ENCODE measurements at regions not wholly inside any gene's neighbourhood (a gene's known extent, or its start where the extent isn't known, plus 50 kb on each side); places are given as distances from the start of the nearest gene placed in this dataset.

DNA sequence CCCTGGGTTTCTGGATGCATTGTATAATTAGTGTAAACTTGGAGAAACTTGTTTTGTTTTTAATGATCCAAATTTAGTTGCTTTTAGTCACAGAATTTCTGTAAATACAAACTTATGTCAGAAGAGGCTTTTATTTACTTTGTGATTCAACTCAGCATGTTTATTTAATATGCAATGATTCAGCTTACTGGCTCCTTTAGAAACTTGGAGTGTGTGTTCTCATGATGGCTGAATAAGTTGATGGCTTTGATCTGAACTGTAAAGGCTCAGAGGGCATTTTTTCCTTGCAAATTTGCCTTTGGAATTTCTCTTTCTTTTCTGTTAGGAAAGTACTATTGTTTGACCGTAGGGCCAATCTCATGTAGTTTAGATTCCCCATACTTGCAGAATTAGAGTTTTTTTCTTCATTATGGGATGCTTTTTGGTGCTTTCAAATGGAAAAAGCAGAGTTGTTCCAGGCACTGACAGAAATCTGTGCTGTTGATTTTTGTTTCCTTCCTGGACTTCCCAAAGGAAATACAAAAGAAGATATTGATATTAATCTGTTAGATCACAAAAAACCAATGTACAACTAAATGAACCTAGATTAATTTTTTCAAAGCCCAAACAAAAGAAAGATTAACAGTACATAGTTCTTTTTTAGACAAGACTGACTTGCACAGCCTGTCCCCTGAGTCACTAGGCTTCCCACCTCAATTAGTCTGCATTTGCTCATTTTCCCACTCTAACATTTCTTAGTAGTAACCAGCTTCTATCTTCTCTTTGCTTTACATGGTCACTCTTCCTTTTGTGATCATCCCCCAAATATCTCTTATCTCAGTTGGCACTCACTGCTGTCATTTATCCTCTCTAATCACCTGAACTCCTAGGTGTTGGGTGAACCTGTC is 96.8 kb upstream of the AGR3 start:
- peaks cover 0 to 27% (median 3%) of the 10 kb centered on the region in 12 donors for H3K4me1 ChIP-seq
- H3K4me3 ChIP-seq: no peak overlapping the region
- ATAC-seq (no peak), DNase-seq (no peak)
- TF ChIP-seq, protein P1, sequence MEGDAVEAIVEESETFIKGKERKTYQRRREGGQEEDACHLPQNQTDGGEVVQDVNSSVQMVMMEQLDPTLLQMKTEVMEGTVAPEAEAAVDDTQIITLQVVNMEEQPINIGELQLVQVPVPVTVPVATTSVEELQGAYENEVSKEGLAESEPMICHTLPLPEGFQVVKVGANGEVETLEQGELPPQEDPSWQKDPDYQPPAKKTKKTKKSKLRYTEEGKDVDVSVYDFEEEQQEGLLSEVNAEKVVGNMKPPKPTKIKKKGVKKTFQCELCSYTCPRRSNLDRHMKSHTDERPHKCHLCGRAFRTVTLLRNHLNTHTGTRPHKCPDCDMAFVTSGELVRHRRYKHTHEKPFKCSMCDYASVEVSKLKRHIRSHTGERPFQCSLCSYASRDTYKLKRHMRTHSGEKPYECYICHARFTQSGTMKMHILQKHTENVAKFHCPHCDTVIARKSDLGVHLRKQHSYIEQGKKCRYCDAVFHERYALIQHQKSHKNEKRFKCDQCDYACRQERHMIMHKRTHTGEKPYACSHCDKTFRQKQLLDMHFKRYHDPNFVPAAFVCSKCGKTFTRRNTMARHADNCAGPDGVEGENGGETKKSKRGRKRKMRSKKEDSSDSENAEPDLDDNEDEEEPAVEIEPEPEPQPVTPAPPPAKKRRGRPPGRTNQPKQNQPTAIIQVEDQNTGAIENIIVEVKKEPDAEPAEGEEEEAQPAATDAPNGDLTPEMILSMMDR (IDR thresholded peaks at IDR 0.05): no peak
- TF ChIP-seq POLR2A (IDR thresholded peaks at IDR 0.05): no peak
- H3K27me3 ChIP-seq: no peaks in the 10 kb centered on the region
- peak overlapping the region in 2 of 12 donors; percentile 7 to 32 for H3K27ac ChIP-seq
- H3K36me3 ChIP-seq: no peaks in the 10 kb centered on the region
- 39 to 60% (median 46%) methylated on average over 1 of the region's 1 CpG for WGBS, 4 donors
- H3K9me3 ChIP-seq: no peaks in the 10 kb centered on the region
- intact Hi-C loops (cut with DNase I): loop anchor here in 1 of 10 donors (10.0 kb wide), 1 partner anchor 666 kb away; no protein-coding TSS in a partner anchor

- peaks cover 0 to 26% (median 3%) of the 10 kb centered on the region in 12 donors for H3K4me1 ChIP-seq
- H3K27ac ChIP-seq: no peak overlapping the region
- intact Hi-C loops (cut with DNase I): loop anchor here (5.0 to 10.0 kb wide), 10 partner anchors 53 to 667 kb away; partner anchors contain the start of gene AHR (in 2 of the 10)
- no peak for TF ChIP-seq POLR2A (IDR thresholded peaks at IDR 0.05)
- TF ChIP-seq, protein P1 (IDR thresholded peaks at IDR 0.05): no peak
- DNase-seq (no peak), ATAC-seq (no peak)
- no peaks in the 10 kb centered on the region for H3K27me3 ChIP-seq
- no peaks in the 10 kb centered on the region for H3K9me3 ChIP-seq
- no peak overlapping the region for H3K4me3 ChIP-seq
- no peaks in the 10 kb centered on the region for H3K36me3 ChIP-seq
- WGBS, 4 donors: 94 to 96% (median 94%) methylated on average over 4 of the region's 4 CpGs
Measured at GRCh38 chr7:16980539-16980938, 98.8 kb upstream of the AGR3 start.

DNA sequence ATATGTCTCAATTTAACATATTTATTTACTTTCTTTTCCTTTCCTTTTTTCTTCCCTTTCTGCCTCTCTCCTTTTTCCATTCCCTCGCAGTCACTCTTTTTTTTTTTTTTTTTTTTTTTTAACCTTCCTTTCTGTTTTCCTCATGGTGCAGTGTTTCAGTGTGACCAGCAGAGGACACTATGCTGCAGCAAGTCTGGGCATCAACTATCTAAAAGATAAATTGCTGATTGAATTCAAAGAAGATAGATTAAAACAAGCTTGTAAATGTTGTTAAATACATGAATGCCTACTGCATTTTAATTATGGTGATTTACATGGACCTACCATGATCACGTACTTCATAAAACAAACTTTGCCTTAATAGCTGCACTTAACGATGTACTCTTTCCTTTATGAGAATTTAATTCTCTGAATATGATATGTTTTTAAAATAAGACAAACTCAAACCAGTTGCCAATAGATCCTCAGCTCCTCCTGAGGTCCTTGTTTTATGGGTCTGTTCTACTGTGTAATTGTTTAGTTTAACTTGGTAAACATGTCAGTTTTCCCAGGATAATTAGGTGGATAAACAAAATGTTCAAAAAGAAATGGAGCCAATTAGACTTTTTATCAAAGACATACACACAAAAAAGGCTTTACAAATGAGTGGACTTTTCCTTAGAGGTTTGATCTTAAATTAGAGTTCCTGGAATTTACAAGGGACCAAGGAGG is 101.0 kb upstream of the AGR3 start:
- no peaks in the 10 kb centered on the region for H3K36me3 ChIP-seq
- H3K27ac ChIP-seq: no peak overlapping the region
- no peak overlapping the region for H3K4me3 ChIP-seq
- 27 to 36% (median 32%) methylated on average over 3 of the region's 3 CpGs for WGBS, 4 donors
- ATAC-seq (peak in 1 of 4 donors; percentile 39), DNase-seq (peak in 1 of 5 donors; percentile 19)
- H3K4me1 ChIP-seq: peaks cover 0 to 20% (median 3%) of the 10 kb centered on the region in 12 donors
- H3K9me3 ChIP-seq: no peaks in the 10 kb centered on the region
- no peaks in the 10 kb centered on the region for H3K27me3 ChIP-seq
- TF ChIP-seq, protein P1 (IDR thresholded peaks at IDR 0.05): peak; percentile 79 to 98 (median 94)
- TF ChIP-seq POLR2A (IDR thresholded peaks at IDR 0.05): no peak
- intact Hi-C loops (cut with DNase I): loop anchor here (2.0 to 10.0 kb wide), 11 partner anchors 55 to 665 kb away; partner anchors contain the start of gene AHR (in 5 of the 10)

DNA sequence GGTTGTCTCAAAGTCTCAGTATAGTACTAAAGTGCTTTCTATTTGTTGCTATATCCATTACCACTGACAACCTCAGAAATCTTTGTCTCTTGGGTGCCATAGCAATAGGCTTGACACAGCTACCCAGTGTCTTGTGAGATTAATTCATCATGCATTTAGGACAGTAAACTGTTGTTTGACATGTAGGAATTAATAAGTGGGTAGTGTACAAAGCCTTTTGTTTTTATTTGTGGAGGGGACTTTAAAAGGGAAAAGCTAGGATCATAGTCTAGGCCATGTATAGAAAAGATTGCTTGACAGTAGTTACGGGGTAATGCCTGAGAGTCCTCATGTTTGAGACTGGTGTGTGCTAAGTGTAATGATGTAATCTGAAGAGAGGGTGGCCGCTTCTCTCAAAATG is 102.6 kb upstream of the AGR3 start:
- peaks cover 0 to 18% (median 0%) of the 10 kb centered on the region in 12 donors for H3K4me1 ChIP-seq
- 94 to 99% (median 96%) methylated on average over 2 of the region's 2 CpGs for WGBS, 4 donors

More for the DNA sequence above, 102.6 kb upstream of the AGR3 start:
- H3K27me3 ChIP-seq: no peaks in the 10 kb centered on the region
- no peak for ATAC-seq
- intact Hi-C loops (cut with DNase I): loop anchor here (5.0 to 10.0 kb wide), 10 partner anchors 57 to 663 kb away; partner anchors contain the start of gene AHR (in 2 of the 10)
- no peak overlapping the region for H3K27ac ChIP-seq
- DNase-seq: no peak
- H3K4me3 ChIP-seq: no peak overlapping the region
- TF ChIP-seq, protein P1 (IDR thresholded peaks at IDR 0.05): no peak
- no peak for TF ChIP-seq POLR2A (IDR thresholded peaks at IDR 0.05)
- no peaks in the 10 kb centered on the region for H3K36me3 ChIP-seq
- H3K9me3 ChIP-seq: no peaks in the 10 kb centered on the region
